ENCODE measurements at regions not wholly inside any gene's neighbourhood (a gene's known extent, or its start where the extent isn't known, plus 50 kb on each side); places are given as distances from the start of the nearest gene placed in this dataset.

DNA sequence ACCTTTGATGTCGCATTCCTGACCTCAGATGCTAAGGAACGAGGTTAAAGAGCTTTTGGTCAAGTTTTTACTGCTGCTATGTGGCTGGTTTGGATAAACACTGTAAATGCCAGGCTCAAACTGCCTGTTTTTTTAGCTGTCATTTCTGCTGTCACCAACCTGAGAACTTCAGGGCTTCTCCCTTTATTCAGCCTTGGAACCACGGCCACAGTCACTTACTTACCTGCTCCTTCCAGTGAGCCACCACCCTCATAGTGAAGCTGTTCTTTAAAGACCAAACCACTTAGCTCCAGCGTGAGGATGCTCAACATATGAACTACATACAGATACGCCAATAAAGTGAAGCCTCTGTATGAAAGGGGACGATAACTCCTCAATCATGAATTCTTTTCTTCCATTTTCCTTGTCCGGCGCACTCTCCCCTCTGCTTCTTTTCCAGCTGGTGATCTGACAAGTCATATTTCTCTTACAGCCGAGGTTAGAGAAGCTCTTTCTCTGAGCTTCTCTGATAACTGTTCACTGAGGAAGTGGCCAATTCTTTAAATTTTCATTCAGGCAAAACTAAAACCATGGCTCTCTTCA lies 152.8 kb upstream of the ANK2 start:
- no peak for DNase-seq

DNA sequence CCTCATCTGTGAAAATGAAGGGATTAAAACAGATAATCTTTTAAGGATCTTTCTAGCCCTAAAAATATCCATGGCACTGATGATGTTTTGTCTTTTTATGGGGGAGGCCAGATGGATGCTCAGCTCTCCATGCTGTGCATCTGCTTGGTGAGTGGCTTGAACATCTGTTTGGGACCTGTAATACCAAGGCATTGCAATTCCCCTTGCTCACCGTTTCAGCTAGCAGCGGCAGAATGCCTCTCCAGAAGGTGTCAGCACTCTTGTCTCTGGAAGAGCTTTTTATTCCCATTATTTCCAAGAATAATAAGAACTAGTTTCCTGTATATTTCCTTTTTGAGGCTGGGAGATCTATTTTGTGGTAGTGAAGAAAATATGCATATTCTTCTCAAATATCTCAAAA lies 151.9 kb upstream of the ANK2 start:
- DNase-seq = no peak

DNA sequence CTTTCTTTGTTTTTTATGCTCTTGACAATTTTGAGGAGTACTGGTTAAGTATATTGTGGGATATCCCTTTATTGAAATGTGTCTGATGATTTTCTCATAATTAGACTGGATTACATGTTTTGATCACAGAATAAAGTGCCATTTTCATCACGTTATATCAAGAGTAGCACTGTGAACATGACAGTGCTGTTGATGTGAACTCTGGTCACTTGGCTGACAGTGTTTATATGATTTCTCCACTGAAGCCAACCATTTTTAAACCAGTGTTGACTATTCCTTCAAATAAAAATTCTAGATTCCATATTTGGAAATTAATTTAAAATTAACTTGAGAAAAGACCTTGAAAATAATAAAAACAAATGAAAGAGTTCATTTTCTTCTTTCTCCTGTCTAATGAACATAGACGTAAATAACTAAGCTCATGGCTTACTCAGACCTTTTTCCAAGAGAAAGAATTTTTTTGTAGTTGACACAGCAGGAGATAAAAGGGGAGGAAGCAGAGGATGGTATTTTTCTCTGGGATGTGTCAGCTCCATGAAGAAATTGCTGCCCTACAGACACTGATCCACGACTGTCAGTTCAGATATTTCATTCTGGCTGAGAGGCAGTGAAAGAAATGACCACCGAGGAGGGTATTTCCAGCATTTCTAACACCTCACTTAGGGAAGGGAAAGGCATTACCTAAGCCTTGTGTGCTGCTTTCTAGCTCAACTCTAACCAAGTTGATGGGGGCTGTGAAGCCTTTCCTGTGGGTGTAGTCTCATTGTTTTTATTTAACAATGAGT lies 150.9 kb upstream of the ANK2 start:
- DNase-seq = no peak

DNA sequence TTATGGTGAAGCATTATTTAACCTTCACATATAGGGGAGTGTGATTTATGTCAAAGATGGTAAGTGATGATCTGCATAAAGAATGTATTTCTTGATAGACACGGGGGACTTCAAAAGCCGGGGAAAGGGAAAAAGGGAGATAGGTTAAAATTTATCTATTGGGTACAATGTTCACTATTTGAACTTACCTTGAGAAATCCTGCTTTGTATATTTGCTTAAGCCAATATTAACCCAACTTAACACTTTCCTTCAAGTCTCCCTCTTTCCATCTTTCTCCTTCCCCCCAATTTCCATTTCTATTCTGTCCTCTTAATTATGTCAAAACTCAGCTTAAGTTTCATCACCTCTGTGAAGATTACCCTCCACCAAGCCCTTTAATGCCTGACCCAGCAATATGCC lies 149.0 kb upstream of the ANK2 start:
- DNase-seq = no peak

DNA sequence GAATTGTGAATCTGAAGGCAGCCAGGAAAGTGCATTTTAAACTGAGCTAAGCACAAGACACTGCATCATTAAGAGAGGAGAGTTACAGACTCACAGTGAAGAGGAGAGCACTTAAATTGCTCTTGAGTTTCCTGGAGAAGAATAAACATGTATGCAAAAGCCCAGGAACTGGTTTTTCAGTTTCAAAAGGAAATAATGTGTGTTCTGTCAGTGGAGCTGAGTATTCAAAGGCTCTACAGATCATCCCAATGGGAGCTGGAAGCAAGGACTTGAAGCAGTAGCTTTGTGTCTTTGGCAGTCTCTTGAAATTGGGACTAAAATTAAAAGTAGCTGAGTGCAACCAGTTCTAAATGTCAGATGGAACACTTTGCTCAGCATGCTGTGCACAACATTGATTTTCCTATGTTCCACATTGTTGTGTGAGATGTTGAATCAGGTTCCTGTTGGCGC lies 147.5 kb upstream of the ANK2 start:
- no peak for DNase-seq

DNA sequence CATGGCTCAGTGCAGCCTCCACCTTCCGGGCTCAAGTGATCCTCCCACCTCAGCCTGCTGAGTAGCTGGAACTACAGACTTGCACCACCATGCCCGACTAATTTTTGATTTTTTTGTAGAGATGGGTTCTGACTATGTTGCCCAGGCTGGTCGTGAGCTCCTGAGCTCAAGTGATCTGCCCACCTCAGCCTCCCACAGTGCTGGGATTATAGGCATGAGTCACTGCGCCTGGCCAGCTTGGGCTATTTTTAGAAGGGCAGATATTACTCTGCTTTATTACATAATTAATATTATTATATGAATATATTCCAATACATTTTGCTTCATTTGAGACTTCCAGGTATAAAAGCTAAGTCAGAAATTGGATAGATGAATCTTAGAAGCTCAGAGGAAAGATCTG lies 143.7 kb upstream of the ANK2 start:
- DNase-seq = no peak

DNA sequence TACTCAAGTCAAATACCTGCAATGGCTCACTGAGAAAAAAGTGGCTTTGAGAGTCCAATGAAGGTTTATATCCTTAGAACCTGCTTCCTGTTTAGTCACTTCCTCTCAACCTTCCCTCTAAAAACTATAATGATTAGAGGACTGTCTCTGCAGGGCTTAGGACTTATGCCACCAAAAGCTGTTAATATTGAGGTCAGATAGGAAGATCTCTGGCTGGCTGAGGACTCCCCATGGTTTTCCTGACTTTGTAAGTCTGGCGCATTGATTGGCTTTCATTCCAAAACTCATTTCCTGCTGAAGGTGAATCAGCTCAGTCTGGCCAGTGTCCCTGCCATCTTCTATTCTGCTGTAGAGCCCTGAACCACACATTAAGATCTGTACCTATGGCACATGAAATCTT lies 140.9 kb upstream of the ANK2 start:
- DNase-seq = no peak

DNA sequence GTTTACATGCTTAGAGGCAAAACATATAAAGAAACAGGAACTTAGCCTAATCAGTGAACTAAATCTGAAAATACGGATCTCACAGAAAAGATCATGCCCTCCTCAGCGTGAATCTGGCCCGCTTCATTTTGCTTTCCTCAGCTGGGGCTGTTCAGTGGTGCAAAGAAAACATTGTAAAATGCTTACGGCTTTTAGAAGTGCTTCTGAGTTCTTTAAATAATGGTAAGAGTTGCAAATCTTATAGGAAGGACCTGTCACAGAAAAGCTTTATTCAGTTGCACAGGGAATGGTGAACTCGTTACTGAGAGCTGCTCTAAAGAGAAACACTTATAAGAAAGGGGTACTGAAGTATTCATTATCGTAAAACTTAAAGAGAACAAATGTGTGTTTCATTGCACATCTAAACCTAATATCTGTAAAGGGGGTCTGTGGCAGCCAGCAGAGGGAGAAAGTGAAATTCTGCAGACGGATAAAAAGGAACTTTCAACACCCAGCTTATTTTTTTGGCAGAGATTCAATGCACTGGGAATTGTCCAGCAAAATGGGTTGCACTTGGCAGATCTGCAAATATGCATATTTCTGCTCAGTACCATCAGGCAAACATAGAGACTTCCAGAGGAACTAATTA lies 139.2 kb upstream of the ANK2 start:
- DNase-seq = peak; percentile 10 to 20

DNA sequence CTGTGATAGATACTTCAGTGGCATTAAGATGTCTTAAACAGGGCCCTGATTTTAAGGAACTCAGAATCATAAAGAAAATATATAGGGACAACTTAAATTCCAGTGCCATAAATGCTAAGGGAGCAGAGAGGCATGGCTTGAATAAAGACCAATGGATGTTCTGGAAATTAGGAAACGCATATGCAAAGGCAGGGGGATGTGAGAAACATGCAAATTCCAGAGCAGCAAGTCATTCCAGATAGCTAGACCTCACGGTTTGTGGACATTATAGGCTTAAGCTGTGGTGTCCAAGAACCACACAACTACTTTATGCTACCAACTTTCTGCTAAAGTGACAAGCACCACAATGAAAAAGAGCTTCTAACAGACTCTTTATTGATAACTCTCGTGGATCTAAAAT lies 132.6 kb upstream of the ANK2 start:
- no peak for DNase-seq

DNA sequence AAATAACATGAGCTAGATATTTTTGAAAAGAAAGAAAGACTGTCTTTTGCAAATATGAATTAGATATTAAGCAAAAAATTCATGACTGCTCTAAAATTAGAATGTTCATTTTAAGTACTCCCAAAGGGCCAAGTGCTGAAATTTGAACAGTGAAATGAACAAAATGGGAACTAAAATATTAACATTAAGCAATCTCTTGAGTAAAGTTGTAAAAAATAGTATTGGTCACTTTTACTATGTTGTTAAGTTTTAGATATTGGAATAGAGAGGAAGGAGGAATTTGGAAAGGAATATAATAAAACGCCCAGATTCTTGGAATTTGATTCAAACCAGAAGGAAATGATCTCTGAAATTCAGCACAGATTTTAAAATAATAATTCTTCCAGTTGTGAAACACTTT lies 125.9 kb upstream of the ANK2 start:
- no peak for DNase-seq

DNA sequence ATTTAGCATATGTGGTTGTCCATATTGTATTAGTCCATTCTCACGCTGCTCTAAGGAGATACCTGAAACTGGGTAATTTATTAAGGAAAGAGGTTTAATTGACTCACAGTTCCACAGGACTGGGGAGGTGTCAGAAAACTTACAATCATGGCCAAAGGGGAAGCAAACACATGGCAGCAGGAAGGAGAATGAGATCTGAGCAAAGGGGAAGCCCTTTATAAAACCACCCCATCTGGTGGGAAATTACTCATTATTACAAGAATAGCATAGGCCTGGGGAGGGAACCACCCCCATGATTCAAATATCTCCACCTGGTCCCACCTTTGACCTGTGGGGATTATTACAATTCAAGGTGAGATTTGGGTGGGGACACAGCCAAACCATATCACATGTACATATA lies 122.6 kb upstream of the ANK2 start:
- no peak for DNase-seq

DNA sequence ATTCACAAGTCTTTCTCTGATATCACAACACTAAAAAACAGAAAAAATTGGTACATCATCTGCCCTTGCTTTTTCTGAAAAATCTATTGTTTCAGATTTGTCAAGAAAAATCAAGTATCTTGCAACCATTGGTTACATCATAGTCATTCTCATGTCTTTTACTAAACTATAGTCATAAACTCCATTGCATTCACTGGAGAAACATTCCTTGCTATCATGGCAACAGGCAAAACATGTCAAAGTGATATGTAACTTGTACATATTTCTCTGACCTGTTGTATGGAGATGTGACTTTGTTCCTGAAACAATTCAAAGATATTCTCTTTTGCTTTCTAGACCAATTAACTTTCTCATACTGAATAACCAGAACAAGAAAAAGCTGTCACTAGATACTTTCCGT lies 121.9 kb upstream of the ANK2 start:
- no peak for DNase-seq

DNA sequence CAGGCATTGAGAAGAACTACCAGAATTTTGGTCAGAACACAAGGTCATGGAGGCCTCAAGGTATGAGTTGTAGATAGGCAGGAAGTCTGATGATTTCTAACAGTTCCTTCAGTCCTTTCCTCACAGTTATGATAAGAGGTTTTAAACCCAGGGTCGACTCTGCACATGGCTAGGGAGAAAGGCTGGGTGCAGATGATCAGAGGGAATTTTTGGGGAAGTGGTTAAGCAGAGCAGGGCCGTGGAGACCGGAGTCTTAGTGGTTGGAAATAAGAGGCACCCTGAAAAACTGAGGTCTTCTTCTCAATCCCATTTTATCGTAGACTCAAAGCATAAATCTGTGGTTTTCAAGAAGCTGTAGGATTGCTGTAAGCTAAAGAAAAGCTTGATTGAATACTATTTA lies 118.5 kb upstream of the ANK2 start:
- DNase-seq = no peak

DNA sequence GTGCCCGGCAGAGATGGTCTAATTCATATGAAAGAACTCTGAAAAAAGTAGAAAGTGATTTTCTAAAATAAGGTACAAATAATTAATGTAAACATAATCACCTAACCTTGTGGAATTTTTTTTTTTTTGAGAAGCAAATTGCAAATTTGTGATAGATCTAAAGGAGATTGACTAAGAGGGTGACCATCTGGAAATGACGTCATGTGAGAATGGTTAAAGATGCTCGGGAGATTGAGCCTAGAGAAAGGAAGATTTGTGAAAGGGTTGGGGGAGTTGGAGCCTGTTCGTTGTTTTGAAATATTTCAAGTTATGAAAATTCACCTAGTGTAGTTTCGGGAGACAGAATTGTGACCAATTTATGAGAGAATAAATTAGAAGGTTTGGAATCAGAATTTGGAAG lies 115.7 kb upstream of the ANK2 start:
- DNase-seq = no peak

DNA sequence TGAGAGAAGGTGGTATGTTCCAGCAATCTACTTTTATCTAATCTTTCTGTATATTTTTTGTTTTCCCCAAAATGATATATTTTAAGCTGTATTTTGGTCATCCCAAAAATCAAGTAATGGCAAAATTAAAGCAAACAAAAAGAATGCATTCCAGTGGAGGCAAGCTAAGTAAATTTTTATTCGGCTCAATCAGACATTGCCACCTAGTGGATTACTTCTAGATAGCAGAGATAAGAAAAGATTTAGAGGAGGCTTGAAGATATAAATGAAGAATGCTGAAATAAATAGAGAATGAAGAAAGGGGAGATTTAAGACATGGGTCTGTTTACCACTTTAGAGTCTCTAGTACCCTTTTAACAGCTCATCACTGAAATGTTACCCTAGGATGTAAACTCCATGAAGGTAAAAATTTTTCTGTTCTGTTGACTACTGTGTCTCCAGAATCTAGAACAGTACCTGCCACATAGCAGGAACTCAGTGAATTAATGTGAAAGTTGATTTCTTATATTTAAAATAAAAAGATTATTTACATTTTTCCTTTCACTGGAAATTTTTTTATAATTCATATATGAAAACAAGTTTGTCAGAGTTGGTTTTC lies 110.9 kb upstream of the ANK2 start:
- DNase-seq = peak; percentile 19 to 24

DNA sequence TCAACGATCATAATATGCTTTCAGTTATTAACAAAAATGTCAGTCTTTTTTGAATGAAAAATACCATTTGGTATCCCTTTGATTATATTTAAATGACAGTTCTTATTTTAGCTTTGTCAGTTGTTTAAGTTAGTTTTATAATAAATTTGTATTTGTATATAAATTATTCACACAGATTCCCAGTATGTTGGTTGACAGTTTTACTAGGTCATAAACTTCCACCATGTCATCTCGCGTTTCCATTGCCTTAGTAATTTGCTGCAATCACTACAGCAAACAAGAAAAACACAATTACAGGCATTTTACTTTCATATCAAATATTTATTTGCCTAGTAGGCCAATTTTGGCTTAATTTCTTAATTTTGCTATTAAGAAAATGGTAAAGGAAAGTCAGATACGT lies 109.6 kb upstream of the ANK2 start:
- DNase-seq = peak; percentile 7 to 60

DNA sequence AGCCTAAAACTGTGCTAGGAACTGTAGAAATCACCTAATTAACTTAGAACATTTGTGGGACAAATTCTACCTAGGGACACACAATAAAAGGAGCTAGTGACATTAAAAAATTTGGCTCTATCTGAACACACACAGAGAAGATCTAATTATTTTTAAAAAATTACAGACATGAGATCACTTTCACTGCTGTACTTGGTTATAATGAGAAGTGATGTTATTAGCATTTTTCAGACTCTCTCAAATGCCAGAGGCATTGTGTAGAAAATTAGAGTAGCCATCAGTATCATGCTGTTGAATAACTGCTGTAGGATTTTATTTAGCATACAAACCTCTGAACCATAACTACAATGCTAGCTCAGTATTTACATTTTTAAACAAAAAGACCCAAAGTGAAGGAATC lies 109.1 kb upstream of the ANK2 start:
- peak in 1 of 2 experiments; percentile 27 for DNase-seq

DNA sequence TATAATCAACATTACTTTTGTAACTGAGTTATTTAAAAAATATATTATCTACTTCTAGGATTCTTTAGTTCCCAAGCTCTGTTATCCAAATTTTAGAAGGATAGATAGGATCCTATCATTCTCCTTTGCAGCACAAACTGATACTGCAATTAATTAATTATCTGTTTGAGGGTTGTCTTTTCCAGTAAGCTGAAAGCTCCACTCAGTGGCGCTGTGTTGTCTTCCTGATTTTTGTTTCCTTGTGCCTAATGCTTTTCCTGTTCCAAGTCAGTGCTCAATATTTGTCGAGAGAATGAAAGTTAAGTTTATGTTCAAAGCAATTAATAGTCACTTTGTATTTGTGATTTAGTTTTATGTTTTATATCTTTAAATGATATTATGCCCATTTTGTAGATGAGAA lies 107.4 kb upstream of the ANK2 start:
- DNase-seq = no peak

DNA sequence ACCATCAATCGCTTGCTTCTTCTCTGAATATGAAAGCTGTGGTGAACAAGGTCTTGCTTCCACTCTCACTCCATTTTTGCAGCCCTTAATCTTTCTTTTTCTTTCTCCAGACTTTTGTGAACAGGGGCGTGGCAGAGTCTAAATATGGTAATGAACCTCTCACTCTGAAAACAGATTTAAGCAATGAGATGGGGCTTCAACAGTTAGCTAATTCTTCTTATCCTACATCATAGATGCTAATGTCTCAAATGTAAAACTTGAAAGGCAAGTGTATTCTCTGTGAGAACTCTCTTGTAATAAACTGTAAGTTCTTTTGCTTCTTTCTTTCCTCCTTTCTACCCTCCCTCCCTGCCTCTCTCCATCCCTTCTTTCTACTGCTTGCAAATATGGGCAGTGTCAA lies 106.5 kb upstream of the ANK2 start:
- no peak for DNase-seq

DNA sequence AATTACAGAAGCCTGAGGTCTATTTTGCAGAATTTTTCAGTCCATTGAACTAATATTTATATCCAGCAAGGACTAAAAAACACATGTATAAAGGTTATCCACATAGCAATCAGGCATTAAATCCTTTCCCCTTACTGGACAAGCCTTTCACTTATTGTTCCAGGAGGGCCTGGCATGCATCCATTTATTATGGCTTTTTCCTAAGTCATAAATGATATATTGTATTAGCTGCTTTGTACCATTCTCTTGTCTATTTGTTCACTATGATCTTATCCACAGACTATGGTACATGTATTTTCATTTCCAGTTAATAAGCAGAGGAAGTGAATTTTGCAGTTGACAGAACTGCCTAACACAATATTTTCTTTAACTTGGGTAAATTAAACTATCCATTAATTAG lies 105.4 kb upstream of the ANK2 start:
- no peak for DNase-seq

DNA sequence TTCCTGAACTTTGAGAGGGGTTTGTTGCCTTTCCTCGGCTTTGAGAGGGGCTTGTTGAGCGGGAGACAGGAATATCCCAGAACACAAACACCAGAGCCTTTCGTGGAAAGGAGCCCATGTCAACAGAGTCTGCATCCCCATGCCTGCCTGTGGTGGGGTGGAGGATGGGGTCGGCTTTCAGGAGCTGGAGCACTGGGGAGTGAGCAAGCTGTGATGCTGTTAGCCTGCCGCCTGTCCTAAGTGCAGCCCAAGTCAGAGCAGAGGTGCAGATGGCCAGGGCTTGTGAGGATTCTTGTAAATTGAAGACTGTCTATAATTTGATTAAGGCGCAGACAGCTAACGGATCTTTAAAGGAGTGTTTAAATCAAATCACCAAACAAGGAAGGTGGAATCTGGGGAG lies 103.3 kb upstream of the ANK2 start:
- DNase-seq = no peak

DNA sequence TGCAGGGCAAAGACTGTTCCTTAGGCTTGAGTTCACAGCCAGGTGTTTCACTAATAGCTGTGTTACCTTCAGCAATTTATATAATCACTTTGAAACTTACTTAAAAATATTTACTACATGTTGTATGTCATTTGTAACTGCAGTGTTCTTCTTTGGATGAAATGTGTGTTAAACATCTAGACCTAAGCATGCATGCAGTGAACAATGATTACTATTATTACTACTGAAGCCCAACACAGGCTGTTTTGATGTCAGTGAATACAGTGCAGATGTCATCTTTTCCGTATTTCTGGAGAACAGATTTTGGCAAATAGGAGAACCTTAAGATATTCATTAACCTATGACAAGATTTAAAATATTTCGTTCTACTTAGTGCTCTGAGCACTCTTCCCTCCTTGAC lies 101.8 kb upstream of the ANK2 start:
- DNase-seq = no peak

DNA sequence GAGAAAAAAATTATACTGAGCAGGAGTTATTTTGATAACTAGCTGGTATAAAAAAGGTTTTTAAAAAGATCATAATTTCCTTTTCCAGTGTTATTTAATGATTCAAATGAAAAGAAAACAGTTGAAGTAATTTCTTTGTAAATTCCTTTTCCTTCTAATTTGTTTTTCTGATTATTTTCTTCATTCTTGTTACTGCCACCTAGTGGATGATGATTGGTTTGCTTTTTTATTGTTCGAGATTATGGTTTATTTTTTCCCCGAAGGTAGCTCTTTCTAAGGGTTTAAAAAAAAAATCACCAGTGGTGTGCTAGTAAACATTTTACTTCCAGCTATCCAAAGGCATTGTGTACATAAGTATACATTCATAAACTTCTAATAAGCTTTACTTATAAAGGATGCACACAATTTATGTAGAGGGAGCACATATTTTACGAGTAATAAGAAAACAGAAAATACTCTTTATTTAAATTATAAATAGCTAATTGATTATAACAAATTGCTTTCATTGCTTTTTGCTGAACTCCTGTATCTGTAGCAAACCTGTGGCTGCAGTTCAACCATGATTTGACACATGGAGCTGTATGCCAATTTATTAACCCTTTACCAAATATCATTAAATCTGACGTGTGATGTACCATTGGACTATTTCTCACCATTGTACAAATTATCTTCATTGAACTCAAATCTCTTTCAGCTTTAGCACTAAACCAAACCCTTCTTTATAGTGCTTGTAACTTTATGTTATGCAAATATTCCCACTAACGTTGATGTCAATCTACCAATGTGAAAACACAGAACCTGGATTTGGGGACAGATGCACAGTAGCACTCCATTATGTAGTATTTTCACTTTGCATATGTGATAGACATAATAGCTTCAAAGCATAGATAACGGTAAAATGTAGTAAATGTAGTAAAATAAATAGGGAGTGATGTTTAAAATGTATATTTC lies 97.8 kb upstream of the ANK2 start:
- DNase-seq = no peak
